ENCODE measurements at regions not wholly inside any gene's neighbourhood (a gene's known extent, or its start where the extent isn't known, plus 50 kb on each side); places are given as distances from the start of the nearest gene placed in this dataset.

DNA sequence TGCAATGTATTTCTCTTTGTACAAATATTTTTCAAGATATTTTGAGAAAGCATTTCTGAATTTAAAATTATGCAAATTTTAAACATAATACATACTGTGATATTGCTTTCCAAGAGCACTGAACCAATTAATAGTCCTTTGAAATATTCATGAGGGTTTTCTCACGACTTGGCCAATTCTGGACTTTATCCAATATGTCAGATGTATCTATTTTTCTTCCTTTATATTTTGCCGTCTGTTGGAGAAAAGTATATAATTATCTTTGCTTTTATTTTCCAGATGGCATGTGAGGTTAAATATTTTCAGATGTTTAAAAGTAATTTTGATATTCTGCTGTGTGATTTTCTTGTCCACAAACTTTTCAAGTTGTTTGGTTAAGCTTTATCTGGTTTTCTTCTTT is 378.9 kb downstream of the SLCO4C1 start:
- TF ChIP-seq FOXA1 (IDR thresholded peaks at IDR 0.05) (no peak), ZNF384 (IDR thresholded peaks at IDR 0.05) (no peak), HDGF (IDR thresholded peaks at IDR 0.05; ENCODE audit: borderline replicate concordance) (no peak), TARDBP (IDR thresholded peaks at IDR 0.05) (no peak), NFRKB (IDR thresholded peaks at IDR 0.05) (no peak), FOXM1 (IDR thresholded peaks at IDR 0.05; ENCODE audit: borderline replicate concordance) (no peak), SP1 (IDR thresholded peaks at IDR 0.05) (no peak)
- TF ChIP-seq, protein P1, sequence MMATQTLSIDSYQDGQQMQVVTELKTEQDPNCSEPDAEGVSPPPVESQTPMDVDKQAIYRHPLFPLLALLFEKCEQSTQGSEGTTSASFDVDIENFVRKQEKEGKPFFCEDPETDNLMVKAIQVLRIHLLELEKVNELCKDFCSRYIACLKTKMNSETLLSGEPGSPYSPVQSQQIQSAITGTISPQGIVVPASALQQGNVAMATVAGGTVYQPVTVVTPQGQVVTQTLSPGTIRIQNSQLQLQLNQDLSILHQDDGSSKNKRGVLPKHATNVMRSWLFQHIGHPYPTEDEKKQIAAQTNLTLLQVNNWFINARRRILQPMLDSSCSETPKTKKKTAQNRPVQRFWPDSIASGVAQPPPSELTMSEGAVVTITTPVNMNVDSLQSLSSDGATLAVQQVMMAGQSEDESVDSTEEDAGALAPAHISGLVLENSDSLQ (IDR thresholded peaks at IDR 0.05) = no peak

All from HEK293T (cell line).